D721Med (cell line): ENCODE measurements at regions not wholly inside any gene's neighbourhood (a gene's known extent, or its start where the extent isn't known, plus 50 kb on each side); places are given as distances from the start of the nearest gene placed in this dataset.

Source experiments
- DNase-seq: peaks from one replicate; pipeline ENCODE4 v3.0.0; 2011; ENCODE audit warnings: low spot score; ENCODE audit not compliant: insufficient read length
- FAIRE-seq: peaks from 2 replicates; lab custom pipeline; 2011; peaks lifted over from hg19 to GRCh38; lab: Jason Lieb, UNC
- TF ChIP-seq, protein P1 (sequence below): IDR thresholded peaks from 2 replicates; pipeline ENCODE4 v1.5.1; 2012; ENCODE audit warnings: mild to moderate bottlenecking, control low read depth; ENCODE audit not compliant: insufficient read depth; ENCODE audit errors: missing control alignments

DNA sequence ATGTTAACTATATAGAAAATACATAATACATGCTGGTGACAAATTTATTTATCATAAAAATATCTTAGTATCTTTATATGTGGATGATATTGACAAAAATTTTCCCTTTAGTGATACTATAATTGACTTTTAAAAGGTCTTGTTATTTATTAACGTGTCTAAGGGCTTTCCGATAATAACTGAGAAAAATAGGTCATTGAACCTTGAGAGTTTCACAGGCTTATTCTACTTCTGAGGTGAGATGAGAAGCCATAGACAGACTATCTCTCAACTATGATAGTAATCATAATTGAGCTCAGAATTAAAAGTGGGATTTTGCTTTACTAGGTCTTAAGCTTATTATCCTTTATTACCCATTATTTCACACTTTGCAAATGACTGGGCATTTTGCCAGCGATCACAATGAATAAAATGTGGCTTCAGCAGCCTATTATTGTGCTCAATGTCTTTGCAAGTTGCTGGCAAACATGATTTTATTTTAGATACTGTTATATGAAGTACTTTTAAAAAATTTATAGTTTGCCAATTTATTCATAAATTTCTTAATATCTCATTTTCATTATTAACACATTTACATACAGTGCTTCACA, 574.5 kb downstream of the ZWINT start:
- FAIRE-seq (no peak), DNase-seq (no peak)
- TF ChIP-seq, protein P1, sequence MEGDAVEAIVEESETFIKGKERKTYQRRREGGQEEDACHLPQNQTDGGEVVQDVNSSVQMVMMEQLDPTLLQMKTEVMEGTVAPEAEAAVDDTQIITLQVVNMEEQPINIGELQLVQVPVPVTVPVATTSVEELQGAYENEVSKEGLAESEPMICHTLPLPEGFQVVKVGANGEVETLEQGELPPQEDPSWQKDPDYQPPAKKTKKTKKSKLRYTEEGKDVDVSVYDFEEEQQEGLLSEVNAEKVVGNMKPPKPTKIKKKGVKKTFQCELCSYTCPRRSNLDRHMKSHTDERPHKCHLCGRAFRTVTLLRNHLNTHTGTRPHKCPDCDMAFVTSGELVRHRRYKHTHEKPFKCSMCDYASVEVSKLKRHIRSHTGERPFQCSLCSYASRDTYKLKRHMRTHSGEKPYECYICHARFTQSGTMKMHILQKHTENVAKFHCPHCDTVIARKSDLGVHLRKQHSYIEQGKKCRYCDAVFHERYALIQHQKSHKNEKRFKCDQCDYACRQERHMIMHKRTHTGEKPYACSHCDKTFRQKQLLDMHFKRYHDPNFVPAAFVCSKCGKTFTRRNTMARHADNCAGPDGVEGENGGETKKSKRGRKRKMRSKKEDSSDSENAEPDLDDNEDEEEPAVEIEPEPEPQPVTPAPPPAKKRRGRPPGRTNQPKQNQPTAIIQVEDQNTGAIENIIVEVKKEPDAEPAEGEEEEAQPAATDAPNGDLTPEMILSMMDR = no peak

DNA sequence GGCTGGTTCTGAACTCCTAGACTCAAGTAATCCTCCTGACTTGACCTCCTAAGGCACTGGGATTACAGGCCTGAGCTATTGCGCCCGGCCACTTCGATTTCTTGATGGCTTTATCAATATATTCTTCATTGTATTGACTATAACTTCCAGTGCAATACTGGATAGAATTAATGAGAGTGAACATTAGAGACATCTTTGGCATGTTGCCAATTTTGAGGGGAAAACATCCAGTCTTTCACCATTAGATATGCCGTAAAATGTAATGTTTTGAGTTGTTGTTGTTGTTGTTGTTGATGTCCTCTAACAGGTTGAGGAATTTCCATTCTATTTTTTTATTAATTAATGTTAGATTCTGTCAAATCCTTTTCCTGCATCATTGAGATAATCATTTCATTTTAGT, 578.9 kb downstream of the ZWINT start:
- FAIRE-seq (no peak), DNase-seq (no peak)
- TF ChIP-seq, protein P1 = no peak

DNA sequence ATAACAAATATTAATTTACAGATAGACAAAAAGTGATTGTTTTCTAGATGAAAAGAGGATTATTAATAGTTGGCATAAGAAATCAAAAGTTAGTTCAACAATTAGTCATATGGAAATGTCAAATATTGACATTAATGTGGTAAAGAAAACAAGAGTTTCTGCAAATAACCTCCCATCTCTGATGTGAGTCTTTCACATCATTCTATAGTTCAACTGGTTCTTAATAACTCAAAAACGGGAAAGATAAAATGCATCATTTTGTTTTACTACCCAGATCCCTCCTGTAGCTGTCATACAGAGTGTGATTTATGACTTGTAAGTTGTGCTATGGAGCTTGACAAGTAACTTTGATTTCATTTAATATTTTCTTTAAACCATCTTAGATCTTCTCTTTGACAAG, 594.8 kb downstream of the ZWINT start:
- DNase-seq (no peak), FAIRE-seq (no peak)
- TF ChIP-seq, protein P1 = no peak

- TF ChIP-seq, protein P1 = no peak
- FAIRE-seq (no peak), DNase-seq (no peak)
These were observed 610.6 kb downstream of the ZWINT start for GRCh38 chr10:55750458-55750857.

DNA sequence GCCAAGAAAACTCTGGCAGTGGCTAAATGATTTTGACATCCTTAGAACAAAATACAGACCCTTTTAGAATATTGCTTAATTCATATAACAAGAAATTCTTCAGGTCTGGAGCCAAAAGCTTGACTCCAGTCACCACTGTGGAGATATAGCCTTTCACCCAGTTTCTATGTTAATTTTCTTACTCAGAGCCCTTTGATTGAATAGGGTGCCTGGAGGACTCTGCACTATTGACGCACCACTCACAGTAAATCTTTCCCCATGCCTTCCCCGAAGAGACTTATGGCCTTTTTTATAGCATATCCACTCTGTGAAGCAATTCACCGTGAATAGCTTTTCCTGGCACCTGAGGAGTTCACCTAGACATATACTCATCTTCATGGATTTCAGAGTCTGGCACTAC, 613.8 kb downstream of the ZWINT start:
- FAIRE-seq (no peak), DNase-seq (no peak)
- TF ChIP-seq, protein P1 = no peak

DNA sequence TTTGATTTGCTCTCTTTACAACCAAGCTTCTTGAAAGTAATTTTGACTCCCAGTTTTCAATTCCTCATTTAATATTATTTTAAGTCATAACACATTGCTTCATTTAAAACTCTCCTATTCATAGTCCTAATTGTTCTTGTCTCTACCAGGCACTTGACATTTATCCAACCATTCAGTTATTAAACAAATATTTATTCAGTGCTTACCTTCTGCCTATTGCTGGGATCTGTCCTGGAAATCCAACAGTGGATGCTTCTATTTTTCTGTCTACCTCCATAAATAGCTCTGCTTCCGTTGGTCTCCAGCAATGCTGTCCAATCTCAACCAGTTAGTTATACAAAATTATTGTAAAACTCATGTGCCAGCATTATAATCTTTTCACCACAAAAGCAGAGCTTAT, 615.1 kb downstream of the ZWINT start:
- FAIRE-seq = peak; percentile 51
- no peak for DNase-seq
- TF ChIP-seq, protein P1 = no peak

GRCh38 chr10:55742487-55742886, 618.6 kb downstream of the ZWINT start:
- TF ChIP-seq, protein P1 = no peak

More at GRCh38 chr10:55742487-55742886, 618.6 kb downstream of the ZWINT start:
- no peak for FAIRE-seq
- no peak for DNase-seq
